NB4 (cell line): ENCODE measurements at regions not wholly inside any gene's neighbourhood (a gene's known extent, or its start where the extent isn't known, plus 50 kb on each side); places are given as distances from the start of the nearest gene placed in this dataset.

Experiments
- DNase-seq: peaks from one replicate; pipeline ENCODE4 v3.0.0; 2010; ENCODE audit warnings: low read depth
- H3K4me3 ChIP-seq: one replicate; pipeline ENCODE4 v1.5.1; 2011; ENCODE audit warnings: mild to moderate bottlenecking, low read depth, low read length, moderate library complexity
- MYC ChIP-seq: IDR thresholded peaks from 2 replicates; pipeline ENCODE4 v1.6.1; 2011; ENCODE audit warnings: low read depth, low read length
- POLR2A ChIP-seq: IDR thresholded peaks from 2 replicates; pipeline ENCODE4 v1.6.1; 2011; ENCODE audit warnings: mild to moderate bottlenecking; ENCODE audit not compliant: insufficient read length; ENCODE audit errors: extremely low read depth
- TF ChIP-seq, protein P1 (sequence below): IDR thresholded peaks from one replicate; pipeline ENCODE4 v1.5.1; 2012; ENCODE audit warnings: low read depth, low read length
- TF ChIP-seq, protein P2 (sequence below): IDR thresholded peaks from 2 replicates; pipeline ENCODE4 v1.6.1; 2011; ENCODE audit warnings: low read depth, low read length

DNA sequence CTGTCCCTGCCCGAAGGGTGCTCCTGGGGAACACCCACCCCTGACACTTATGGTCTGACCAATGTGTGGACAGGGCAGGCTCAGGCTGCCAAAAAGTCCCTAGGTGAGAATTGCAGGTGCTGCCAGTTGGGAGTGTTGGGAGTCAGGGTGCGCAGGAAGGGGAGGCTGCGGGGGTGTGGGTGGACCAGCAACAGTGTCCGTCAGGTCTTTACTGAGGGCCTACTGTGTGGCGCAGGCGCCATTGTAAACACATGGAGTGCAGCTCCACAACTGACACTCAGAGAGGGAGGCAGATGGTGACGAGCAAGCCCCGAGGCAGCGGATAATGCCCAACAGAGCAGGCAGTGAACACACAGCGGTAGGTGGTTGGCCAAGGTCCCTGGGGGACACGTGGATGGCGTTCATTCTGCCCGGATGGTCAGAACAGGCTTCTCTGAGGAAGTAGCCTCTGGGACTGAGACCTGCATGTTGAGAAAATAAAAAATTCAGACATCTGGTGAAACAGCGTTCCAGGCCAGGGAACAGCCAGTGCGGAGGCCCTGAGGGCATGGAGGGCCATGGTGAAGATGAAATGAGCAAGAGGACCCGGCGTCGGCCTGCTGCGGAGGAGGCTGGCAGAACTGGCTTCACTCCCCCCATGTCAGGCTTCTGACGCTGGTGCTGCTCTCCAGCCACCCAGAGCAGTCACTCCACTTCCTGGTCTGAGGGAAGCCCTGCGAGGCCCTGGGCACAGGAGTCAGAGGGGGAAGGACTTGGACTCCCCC lies 136.2 kb upstream of the ZBTB40 start:
- TF ChIP-seq MYC: no peak
- TF ChIP-seq POLR2A: no peak
- TF ChIP-seq, protein P1, sequence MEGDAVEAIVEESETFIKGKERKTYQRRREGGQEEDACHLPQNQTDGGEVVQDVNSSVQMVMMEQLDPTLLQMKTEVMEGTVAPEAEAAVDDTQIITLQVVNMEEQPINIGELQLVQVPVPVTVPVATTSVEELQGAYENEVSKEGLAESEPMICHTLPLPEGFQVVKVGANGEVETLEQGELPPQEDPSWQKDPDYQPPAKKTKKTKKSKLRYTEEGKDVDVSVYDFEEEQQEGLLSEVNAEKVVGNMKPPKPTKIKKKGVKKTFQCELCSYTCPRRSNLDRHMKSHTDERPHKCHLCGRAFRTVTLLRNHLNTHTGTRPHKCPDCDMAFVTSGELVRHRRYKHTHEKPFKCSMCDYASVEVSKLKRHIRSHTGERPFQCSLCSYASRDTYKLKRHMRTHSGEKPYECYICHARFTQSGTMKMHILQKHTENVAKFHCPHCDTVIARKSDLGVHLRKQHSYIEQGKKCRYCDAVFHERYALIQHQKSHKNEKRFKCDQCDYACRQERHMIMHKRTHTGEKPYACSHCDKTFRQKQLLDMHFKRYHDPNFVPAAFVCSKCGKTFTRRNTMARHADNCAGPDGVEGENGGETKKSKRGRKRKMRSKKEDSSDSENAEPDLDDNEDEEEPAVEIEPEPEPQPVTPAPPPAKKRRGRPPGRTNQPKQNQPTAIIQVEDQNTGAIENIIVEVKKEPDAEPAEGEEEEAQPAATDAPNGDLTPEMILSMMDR: no peak
- TF ChIP-seq, protein P2, sequence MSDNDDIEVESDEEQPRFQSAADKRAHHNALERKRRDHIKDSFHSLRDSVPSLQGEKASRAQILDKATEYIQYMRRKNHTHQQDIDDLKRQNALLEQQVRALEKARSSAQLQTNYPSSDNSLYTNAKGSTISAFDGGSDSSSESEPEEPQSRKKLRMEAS: no peak
- DNase-seq: peak; percentile 38
- no peak overlapping the region for H3K4me3 ChIP-seq

DNA sequence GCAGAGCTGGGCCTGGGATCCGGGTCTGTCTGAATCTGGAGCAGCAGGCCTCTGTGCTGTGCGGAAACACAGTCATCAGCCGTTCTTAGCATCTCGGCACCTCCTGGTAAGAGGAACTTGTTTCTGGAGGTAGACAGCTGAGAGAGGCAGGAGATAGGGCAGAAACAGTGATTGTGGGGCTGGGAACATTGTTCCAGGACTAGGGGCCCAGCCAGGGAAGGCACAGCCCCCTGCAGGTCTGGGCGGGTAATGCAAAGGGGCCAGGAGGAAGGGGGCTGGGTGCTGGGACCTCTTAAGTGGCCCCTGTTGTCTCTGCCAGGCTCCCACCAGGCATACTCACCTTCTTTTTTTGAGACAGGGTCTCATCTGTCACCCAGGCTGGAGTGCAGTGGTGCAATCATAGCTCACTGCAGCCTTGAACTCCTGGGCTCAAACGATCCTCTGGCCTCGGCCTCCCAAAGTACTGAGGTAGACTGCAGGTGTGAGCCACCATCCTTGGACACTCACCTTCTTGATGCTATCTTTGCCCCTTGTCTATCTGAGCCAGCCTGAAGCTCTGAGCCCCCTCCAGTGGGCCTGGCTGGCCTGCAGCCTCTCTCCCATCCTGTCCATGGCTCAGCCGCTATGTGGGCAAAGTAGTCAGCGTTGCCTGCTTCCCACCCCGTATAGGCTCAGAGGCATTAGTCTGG lies 134.3 kb upstream of the ZBTB40 start:
- TF ChIP-seq MYC: no peak
- TF ChIP-seq, protein P2: no peak
- TF ChIP-seq, protein P1: peak; percentile 71
- TF ChIP-seq POLR2A: no peak
- no peak overlapping the region for H3K4me3 ChIP-seq
- peak; percentile 40 for DNase-seq

DNA sequence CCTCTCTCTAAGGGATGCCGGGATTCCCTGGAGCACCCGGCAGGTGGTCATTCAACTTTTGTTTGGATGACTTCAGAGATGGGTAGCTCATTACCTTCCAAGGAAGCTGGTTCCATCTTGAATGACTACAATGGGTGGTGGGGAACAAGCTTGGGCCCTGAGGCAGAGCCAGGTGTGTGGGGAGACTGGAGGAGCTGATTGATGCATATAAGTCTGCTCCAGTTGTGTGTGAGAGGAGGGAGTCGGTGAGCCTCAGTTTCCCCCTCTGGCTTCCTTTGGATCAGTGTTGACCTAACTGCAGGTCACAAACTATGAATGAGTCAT lies 133.8 kb upstream of the ZBTB40 start:
- no peak for DNase-seq
- no peak overlapping the region for H3K4me3 ChIP-seq
- TF ChIP-seq, protein P2: no peak
- no peak for TF ChIP-seq POLR2A
- TF ChIP-seq, protein P1: no peak
- TF ChIP-seq MYC: no peak

DNA sequence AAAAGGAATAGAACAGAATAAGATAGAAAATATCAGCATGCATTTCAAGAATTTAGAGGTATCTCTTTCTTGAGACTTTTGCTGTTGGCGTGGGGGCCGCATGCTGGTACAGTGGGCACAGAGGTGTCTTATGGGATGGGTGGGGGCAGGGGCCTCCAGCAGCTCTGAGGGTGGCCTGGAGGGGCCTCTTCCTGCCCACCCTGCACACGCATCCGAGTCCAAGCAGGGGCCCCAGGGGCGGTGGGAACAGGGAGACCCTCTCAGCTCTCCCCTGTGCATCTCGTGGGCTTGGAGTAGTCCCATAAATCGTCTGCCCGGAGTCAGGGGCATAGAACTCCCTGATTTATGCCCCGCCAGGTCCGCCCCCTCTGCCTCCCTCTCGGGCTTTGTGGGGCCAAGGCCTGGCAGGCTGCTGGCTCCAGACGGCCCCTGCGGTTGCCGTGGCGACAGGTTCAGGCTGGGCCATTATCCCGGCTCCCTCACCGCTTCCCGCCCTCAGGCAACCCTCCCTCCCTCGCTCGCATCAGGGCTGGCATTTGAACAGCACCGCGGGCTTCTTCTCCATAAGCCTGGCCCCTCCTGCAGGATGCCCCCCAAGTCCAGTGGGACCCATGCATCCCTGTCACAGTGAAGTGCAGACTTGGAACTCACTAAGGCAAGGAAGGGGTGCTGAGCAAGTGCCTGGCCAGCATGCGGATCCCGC lies 133.2 kb upstream of the ZBTB40 start:
- no peak for TF ChIP-seq POLR2A
- TF ChIP-seq, protein P2: no peak
- TF ChIP-seq, protein P1: no peak
- TF ChIP-seq MYC: no peak
- no peak for DNase-seq
- no peak overlapping the region for H3K4me3 ChIP-seq

DNA sequence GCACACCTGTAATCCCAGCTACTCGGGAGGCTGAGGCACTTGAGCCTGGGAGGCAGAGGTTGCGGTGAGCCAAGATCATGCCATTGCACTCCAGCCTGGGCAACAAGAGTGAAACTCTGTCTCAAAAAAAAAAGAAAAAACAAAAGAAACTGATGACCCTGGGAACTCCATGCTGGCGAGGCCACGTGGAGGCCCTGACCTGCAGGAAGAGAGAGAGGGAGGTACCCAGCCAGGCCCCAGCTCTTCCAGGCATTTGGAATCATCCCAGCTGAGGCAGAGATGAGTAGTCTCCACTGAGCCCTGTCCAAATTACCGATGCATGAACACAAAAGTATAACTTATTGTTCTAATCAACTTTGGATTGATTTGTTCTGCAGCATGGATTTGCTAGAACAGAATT lies 132.0 kb upstream of the ZBTB40 start:
- no peak overlapping the region for H3K4me3 ChIP-seq
- DNase-seq: no peak
- TF ChIP-seq MYC: no peak
- TF ChIP-seq, protein P1: no peak
- no peak for TF ChIP-seq POLR2A
- TF ChIP-seq, protein P2: no peak
